ENCODE measurements at regions not wholly inside any gene's neighbourhood (a gene's known extent, or its start where the extent isn't known, plus 50 kb on each side); places are given as distances from the start of the nearest gene placed in this dataset.

GRCh38 chr18:73861771-73862170 is 285.9 kb downstream of the FBXO15 start:
- no peak for DNase-seq (ENCODE audit: low read depth in 2 of 3, low spot score in 1 of 3)

GRCh38 chr18:73859837-73860397 is 287.7 kb downstream of the FBXO15 start:
- DNase-seq (ENCODE audit: low read depth in 2 of 3, low spot score in 1 of 3): no peak

- no peak for DNase-seq (ENCODE audit: low read depth in 2 of 3, low spot score in 1 of 3)
Measured at GRCh38 chr18:73852789-73853549, 294.7 kb downstream of the FBXO15 start.

GRCh38 chr18:73850782-73851181 is 296.9 kb downstream of the FBXO15 start:
- no peak for DNase-seq (ENCODE audit: low read depth in 2 of 3, low spot score in 1 of 3)

DNA sequence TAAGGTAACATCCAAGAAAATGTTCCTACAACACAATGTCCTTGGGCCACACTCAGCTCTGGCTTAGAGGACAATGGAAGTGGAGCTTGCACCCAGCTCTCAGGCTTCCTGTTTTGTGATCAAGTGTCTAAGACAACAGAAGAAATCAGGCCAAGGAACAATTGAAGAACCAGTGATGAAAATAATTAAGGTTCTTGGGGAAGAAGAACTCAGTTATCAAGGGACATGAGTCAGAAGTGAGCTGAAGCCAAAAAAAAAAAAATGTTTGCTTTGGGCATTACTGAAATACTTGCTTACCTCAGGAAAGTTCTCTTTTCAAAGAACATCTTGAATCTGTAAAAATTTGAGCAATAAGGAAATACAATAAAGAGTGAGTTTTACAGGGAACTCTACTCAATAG is 299.0 kb downstream of the FBXO15 start:
- no peak for DNase-seq (ENCODE audit: low read depth in 2 of 3, low spot score in 1 of 3)

- DNase-seq (ENCODE audit: low read depth in 2 of 3, low spot score in 1 of 3): no peak
Measured at GRCh38 chr18:73843455-73843854, 304.2 kb downstream of the FBXO15 start.

GRCh38 chr18:73842795-73843394 is 304.7 kb downstream of the FBXO15 start:
- peak; percentile 3 to 47 (median 4) for DNase-seq (ENCODE audit: low read depth in 2 of 3, low spot score in 1 of 3)

DNA sequence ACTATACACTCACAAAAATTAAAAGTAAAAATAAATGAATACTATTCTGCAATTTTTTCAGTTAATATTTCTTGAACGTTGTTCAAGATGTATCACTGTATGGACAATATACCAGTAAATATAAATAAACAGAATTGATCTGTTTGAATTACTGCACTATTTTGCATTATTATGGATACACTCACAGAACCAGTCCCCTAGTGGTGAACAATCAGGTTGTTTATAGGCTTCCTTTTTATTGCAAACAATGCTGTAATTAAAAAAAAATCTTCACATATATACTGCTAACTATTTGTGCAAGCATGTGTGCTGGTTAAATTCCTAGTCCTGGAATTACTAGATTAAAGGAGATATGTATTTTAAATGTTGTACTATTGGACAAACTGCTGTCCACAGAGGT is 306.0 kb downstream of the FBXO15 start:
- no peak for DNase-seq (ENCODE audit: low read depth in 2 of 3, low spot score in 1 of 3)

DNA sequence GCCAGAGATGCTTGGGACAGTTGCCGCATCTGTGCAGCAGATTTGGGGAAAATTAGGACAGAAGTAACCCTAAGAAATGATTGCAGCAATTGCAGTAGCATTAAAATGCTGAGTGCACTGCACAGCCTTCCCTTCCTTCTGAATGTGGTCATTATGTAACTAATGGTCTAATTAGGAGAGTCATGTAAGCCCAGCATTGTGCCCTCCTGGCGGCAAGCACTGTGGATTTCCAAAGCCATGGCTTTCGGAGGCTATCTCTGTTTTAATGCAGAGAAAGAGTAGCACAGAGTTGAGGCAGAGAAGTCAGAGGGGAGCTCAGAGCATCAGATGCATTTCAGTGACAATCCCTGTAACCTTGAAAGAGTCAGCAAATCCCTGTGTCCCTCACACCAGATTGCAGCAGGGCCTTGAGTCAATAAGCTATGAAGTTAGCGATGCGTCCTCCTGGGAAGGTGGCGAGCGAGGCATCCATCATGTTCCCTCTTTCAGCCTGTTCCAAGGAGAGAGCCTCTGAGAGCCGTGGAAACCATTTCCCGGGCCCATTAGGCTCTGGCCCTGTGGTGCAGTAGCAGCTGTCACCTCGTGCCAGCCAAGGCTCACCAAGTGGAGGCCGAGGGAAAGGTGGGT is 307.2 kb downstream of the FBXO15 start:
- DNase-seq (ENCODE audit: low read depth in 2 of 3, low spot score in 1 of 3): no peak

DNA sequence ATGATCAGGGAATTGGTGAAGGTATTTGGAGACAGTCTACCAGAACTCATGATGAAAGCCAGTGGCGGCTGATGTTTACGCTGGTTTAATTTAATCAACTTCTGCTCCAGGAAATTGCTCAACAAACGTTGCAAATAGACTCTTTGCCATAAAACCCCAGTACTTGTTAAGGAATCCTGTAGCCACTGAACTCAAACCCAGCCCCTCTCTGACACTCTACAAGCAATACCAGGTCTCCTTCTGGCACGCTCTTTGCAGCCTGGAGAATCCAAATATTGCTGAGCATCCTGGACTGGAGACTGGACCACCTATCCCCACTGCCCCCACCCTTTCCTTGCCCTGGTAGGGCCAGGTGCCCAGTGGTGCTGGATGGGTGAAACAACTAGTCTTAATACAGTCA is 308.2 kb downstream of the FBXO15 start:
- no peak for DNase-seq (ENCODE audit: low read depth in 2 of 3, low spot score in 1 of 3)

DNA sequence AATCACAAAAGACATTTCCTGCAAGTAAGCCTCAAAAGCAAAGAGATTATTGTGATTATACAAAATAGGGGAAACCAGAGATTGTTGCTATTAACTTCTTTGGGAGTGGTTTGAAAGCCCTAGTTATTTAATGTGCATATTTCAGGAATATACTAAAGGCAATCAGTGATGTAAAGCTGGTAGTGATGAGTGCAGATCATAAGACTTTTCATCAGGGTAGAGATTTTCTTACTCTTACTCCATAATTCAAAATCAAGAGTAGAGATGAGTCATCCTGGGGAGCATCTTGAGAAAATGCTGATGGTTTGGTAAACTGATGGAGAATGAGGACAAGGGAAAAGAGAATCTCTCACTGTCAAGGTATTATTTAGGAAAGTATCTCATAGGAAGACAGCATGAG is 309.5 kb downstream of the FBXO15 start:
- no peak for DNase-seq (ENCODE audit: low read depth in 2 of 3, low spot score in 1 of 3)

- no peak for DNase-seq (ENCODE audit: low read depth in 2 of 3, low spot score in 1 of 3)
Measured at GRCh38 chr18:73835656-73836364, 311.8 kb downstream of the FBXO15 start.

- DNase-seq (ENCODE audit: low read depth in 2 of 3, low spot score in 1 of 3): no peak
Measured at GRCh38 chr18:73835039-73835438, 312.6 kb downstream of the FBXO15 start.

DNA sequence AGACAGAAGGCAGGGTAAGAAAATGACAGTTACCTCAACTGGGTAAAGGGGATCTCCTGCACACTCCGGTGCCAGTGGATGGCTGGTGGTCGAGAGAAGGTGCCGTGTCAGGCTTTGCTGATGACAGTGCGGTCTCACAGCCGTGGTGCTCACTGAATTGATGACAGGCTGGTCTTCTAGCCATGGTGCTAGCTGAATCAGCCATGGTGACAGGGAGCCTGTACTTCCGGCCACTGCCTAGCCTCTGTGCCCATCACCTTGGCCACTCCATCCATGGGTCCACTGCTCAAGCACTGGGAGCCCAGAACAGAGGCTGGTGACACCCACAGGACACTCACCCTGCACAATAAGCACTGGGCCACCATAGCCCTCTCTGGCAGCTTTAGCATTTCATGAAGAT is 315.9 kb downstream of the FBXO15 start:
- no peak for DNase-seq (ENCODE audit: low read depth in 2 of 3, low spot score in 1 of 3)

GRCh38 chr18:73829146-73829545 is 318.5 kb downstream of the FBXO15 start:
- DNase-seq (ENCODE audit: low read depth in 2 of 3, low spot score in 1 of 3): no peak

DNA sequence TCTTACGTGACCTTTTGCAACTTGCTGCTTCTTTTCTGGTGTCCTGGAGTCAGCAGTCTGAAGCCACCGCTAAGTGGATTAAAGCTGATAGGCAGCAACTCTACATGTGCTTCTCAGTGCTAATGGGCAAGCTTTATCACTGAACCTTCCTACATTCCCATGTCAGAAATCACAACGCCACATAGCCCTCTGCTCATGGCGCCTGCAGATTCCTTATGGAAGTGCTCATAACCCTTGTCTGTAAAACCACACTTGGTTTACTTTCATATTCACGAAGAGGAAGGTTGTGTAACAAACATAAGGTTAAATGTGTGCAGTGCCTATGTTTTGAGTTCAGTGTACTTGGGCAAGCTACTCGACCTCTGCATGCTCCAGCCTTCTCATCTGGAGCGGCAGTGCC is 319.8 kb downstream of the FBXO15 start:
- no peak for DNase-seq (ENCODE audit: low read depth in 2 of 3, low spot score in 1 of 3)

GRCh38 chr18:73826098-73826497 is 321.5 kb downstream of the FBXO15 start:
- no peak for DNase-seq (ENCODE audit: low read depth in 2 of 3, low spot score in 1 of 3)

- DNase-seq (ENCODE audit: low read depth in 2 of 3, low spot score in 1 of 3): no peak
Measured at GRCh38 chr18:73824671-73825070, 323.0 kb downstream of the FBXO15 start.

DNA sequence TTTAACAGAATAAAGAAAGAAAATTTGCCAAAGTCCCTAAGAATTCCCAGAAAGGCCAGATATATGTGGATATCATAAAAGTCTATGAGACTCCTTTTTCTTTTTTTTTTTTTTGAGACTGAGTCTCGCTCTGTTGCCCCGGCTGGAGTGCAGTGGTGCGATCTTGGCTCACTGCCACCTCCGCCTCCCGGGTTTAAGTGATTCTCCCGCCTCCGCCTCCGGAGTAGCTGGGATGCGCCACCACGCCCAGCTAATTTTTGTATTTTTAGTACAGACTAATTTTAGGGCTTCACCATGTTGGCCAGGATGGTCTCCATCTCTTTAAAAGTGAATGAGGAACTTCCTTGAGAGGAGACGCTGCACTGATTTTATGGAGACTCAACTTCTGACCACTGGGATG is 335.2 kb downstream of the FBXO15 start:
- no peak for DNase-seq (ENCODE audit: low read depth in 2 of 3, low spot score in 1 of 3)

GRCh38 chr18:73807551-73808192 is 340.0 kb downstream of the FBXO15 start:
- no peak for DNase-seq (ENCODE audit: low read depth in 2 of 3, low spot score in 1 of 3)

- no peak for DNase-seq (ENCODE audit: low read depth in 2 of 3, low spot score in 1 of 3)
Measured at GRCh38 chr18:73805991-73806390, 341.6 kb downstream of the FBXO15 start.
